ENCODE measurements at regions not wholly inside any gene's neighbourhood (a gene's known extent, or its start where the extent isn't known, plus 50 kb on each side); places are given as distances from the start of the nearest gene placed in this dataset.

DNA sequence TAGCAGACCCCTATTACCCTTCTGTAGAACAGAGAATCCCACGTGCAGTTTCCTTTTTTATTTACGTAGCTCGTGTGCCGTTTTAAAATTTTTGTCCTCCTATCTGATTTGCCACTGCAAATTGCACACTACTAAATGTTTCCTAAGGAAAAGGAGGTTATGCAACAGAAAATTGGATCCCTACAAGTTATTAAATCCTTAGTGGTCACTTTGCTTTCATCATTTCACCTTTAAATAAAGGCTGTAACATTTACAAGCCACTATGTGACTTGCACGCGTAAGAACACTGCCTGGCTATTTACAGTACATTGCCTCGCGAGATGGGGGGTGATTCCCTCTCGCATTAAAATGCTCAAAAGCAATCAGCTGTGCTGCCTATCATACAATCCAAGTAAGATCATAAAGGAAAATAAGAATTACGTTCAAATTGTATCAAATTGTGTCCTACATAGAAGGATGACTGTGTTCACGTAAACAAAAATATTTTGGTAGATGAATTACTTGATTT is 525.6 kb downstream of the SUCLA2 start:
- no peak for TF ChIP-seq GATA3 (IDR thresholded peaks at IDR 0.05; ENCODE audit: low read depth, low read length)
- TF ChIP-seq GATA2 (IDR thresholded peaks at IDR 0.05; ENCODE audit: low read depth, low read length) = no peak
